Nephron progenitor cell (in vitro differentiated cells): ENCODE measurements at regions not wholly inside any gene's neighbourhood (a gene's known extent, or its start where the extent isn't known, plus 50 kb on each side); places are given as distances from the start of the nearest gene placed in this dataset.

Experiments used
- DNase-seq: peaks from one replicate; pipeline ENCODE4 v3.0.0; 2021
- H3K27ac Mint-ChIP-seq: 2 replicates; pipeline ENCODE4 v1.8.0; 2021; ENCODE audit warnings: mild to moderate bottlenecking, moderate library complexity, mixed read lengths
- H3K27me3 Mint-ChIP-seq: 2 replicates; pipeline ENCODE4 v1.8.0; 2021; ENCODE audit warnings: mild to moderate bottlenecking, low read depth, mixed read lengths; ENCODE audit not compliant: poor library complexity
- H3K36me3 Mint-ChIP-seq: 2 replicates; pipeline ENCODE4 v1.8.0; 2021; ENCODE audit warnings: low read depth, mixed read lengths
- H3K4me1 Mint-ChIP-seq: 2 replicates; pipeline ENCODE4 v1.8.0; 2021; ENCODE audit warnings: mixed read lengths
- H3K4me3 Mint-ChIP-seq: 2 replicates; pipeline ENCODE4 v1.8.0; 2021; ENCODE audit warnings: mild to moderate bottlenecking, moderate library complexity, mixed read lengths
- H3K9me3 Mint-ChIP-seq: 2 replicates; pipeline ENCODE4 v1.8.0; 2021; ENCODE audit warnings: mild to moderate bottlenecking, moderate library complexity, mixed read lengths
- CTCF ChIP-seq: fragments of 200-600 bp; sonication (generic); IDR thresholded peaks from 2 replicates; pipeline ENCODE4 v1.5.0; 2021; ENCODE audit warnings: antibody characterized with exemption

GRCh38 chr18:28716338-28716737 is 539.4 kb upstream of the CDH2 start:
- H3K4me3 Mint-ChIP-seq = no peak overlapping the region
- H3K9me3 Mint-ChIP-seq = peaks cover 4% of the 10 kb centered on the region
- peaks cover 19% of the 10 kb centered on the region for H3K4me1 Mint-ChIP-seq
- no peak for TF ChIP-seq CTCF
- H3K27ac Mint-ChIP-seq = no peak overlapping the region
- DNase-seq = no peak
- no peaks in the 10 kb centered on the region for H3K27me3 Mint-ChIP-seq
- H3K36me3 Mint-ChIP-seq = no peaks in the 10 kb centered on the region

DNA sequence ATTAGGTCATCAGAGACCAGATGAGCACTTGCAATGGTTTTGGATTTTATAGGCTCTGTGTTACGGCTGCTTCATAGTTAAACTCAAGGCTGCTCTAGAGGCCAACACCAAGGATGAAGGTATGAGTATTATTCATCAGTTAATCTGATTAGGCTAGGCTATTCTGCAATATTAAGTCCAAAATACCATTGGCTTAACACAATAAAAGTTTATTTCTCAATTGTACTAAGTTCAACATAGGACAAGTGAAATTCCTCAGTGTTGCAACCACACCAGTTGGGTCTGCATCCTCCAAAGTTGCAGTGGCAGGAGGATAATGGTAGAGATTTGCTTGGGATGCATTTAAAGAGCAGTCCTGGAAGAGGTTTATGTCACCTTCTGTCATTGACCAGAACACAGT is 538.3 kb upstream of the CDH2 start:
- Mint-ChIP-seq H3K27me3 (no peaks in the 10 kb centered on the region), H3K4me1 (peaks cover 19% of the 10 kb centered on the region), H3K4me3 (no peak overlapping the region), H3K27ac (no peak overlapping the region), H3K9me3 (peaks cover 4% of the 10 kb centered on the region), H3K36me3 (no peaks in the 10 kb centered on the region)
- no peak for DNase-seq
- TF ChIP-seq CTCF = no peak

DNA sequence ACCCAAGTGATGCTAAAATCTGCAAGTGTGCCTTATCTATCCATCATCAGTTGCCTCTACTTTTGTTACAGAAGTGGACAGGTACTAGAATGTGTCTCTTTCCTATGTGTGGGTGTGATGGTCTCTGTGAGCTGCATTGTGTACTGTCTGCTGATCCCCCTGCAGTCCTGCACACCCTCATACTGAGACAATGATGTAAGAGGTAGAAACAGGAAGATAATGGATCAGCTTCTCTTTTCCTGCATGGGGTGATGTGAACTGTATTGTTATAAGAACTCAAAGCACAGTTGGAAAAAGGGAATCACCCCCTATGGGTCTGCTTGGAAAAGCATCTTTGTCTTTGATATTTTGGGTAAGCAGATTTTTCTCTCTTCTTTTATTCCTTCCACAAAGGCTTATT is 537.6 kb upstream of the CDH2 start:
- Mint-ChIP-seq H3K9me3 (peaks cover 4% of the 10 kb centered on the region), H3K27me3 (no peaks in the 10 kb centered on the region), H3K4me3 (no peak overlapping the region), H3K4me1 (peaks cover 19% of the 10 kb centered on the region), H3K36me3 (no peaks in the 10 kb centered on the region), H3K27ac (no peak overlapping the region)
- no peak for TF ChIP-seq CTCF
- no peak for DNase-seq

GRCh38 chr18:28712796-28713425 is 536.0 kb upstream of the CDH2 start:
- no peak for TF ChIP-seq CTCF
- peaks cover 4% of the 10 kb centered on the region for H3K9me3 Mint-ChIP-seq
- H3K4me1 Mint-ChIP-seq = peaks cover 19% of the 10 kb centered on the region
- no peak for DNase-seq
- no peaks in the 10 kb centered on the region for H3K36me3 Mint-ChIP-seq
- H3K27ac Mint-ChIP-seq = no peak overlapping the region
- no peak overlapping the region for H3K4me3 Mint-ChIP-seq
- no peaks in the 10 kb centered on the region for H3K27me3 Mint-ChIP-seq

DNA sequence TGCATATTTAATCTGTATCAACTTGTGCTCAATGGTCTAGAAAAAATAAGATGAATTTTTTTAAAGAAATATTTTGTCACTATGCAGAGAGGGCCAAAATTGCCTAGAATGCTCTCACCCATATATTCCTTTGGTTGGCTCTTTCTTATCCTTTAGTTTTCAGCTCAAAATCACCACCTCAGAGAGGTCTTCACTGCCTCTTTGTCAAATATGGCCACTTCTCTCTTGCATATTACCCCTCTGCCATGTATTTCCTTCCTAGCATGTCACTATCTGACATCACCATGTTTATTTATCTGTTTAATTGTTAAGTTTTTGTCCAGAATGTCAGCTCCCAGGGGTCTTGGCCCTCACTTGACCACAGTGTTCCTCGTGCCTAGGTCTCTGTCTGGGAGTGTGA is 535.2 kb upstream of the CDH2 start:
- no peaks in the 10 kb centered on the region for H3K27me3 Mint-ChIP-seq
- peaks cover 21% of the 10 kb centered on the region for H3K4me1 Mint-ChIP-seq
- no peak overlapping the region for H3K4me3 Mint-ChIP-seq
- H3K27ac Mint-ChIP-seq = no peak overlapping the region
- DNase-seq = no peak
- H3K36me3 Mint-ChIP-seq = no peaks in the 10 kb centered on the region
- TF ChIP-seq CTCF = no peak
- H3K9me3 Mint-ChIP-seq = no peaks in the 10 kb centered on the region

DNA sequence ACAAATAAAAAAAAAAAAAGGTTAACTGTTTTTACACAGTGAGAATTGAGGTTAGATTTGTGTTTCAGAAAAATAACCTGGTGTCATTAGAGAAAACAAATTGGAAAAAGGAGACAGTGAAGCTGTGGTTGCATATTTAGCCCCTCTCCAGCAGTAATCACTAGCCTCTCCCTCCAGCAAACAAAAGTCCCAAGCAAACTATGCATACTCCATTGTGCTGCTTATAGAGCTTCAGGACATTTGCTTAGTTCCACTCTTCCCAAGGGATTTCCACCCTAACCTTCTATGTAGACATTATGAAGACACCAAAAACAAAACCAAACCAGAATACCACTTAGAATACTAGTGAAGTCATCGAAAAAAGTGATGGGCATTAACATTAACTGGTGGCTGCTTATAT is 534.2 kb upstream of the CDH2 start:
- no peak overlapping the region for H3K27ac Mint-ChIP-seq
- no peak for DNase-seq
- H3K4me3 Mint-ChIP-seq = no peak overlapping the region
- no peak for TF ChIP-seq CTCF
- no peaks in the 10 kb centered on the region for H3K36me3 Mint-ChIP-seq
- H3K9me3 Mint-ChIP-seq = no peaks in the 10 kb centered on the region
- peaks cover 29% of the 10 kb centered on the region for H3K4me1 Mint-ChIP-seq
- no peaks in the 10 kb centered on the region for H3K27me3 Mint-ChIP-seq
